Lower leg skin (tissue), 4 donors: ENCODE measurements at regions not wholly inside any gene's neighbourhood (a gene's known extent, or its start where the extent isn't known, plus 50 kb on each side); places are given as distances from the start of the nearest gene placed in this dataset.

Experiments
- DNase-seq, 2 donors: peaks; one replicate each; pipeline ENCODE4 v3.0.0-alpha.2; 2019; ENCODE audit warnings: low spot score in 2 of 2
- H3K4me3 ChIP-seq: fragments of 200-600 bp; sonication (generic); 2 replicates; pipeline ENCODE4 v1.5.1; 2017; ENCODE audit warnings: mild to moderate bottlenecking, low read depth; ENCODE audit not compliant: poor library complexity, severe bottlenecking
- CTCF ChIP-seq, 3 donors: fragments of 450-650 bp; IDR thresholded peaks; one replicate each; pipeline ENCODE4 v1.5.1; 2016; ENCODE audit warnings: antibody characterized with exemption in 3 of 3, mild to moderate bottlenecking in 3 of 3, moderate library complexity in 2 of 3
- POLR2A ChIP-seq, 2 donors: fragments of 450-650 bp; IDR thresholded peaks; one replicate each; pipeline ENCODE4 v1.6.1; 2016 to 2017; ENCODE audit warnings: antibody characterized with exemption in 2 of 2, mild to moderate bottlenecking in 1 of 2, moderate library complexity in 1 of 2
- WGBS, 2 donors: methylation state at CpG; one replicate each; pipeline ENCODE4 v1.1.5; 2018; 5-methylcytosine and 5-hydroxymethylcytosine counted together
- intact Hi-C: fragments of 100-400 bp; cut with DNase I; formaldehyde crosslinking; loops from one replicate; pipeline ENCODE4 v1.15.0; 2023; ENCODE audit warnings: low total_unique reads

- intact Hi-C loops = no loop called here
- DNase-seq = no peak
- WGBS, 2 donors = 30 to 33% methylated on average over 10 of the region's 10 CpGs
- no peak for TF ChIP-seq CTCF (IDR thresholded peaks at IDR 0.05)
- no peak for TF ChIP-seq POLR2A (IDR thresholded peaks at IDR 0.05)
- H3K4me3 ChIP-seq = no peak overlapping the region
These were observed 868.8 kb upstream of the TMEM132C start for GRCh38 chr12:127398016-127398710.

GRCh38 chr12:127399451-127399850 lies 867.5 kb upstream of the TMEM132C start:
- DNase-seq = no peak
- no peak for TF ChIP-seq POLR2A (IDR thresholded peaks at IDR 0.05)
- no peak for TF ChIP-seq CTCF (IDR thresholded peaks at IDR 0.05)
- intact Hi-C loops = no loop called here
- WGBS, 2 donors = 56 to 57% methylated on average over 3 of the region's 3 CpGs
- no peak overlapping the region for H3K4me3 ChIP-seq

GRCh38 chr12:127400221-127400620 lies 866.7 kb upstream of the TMEM132C start:
- WGBS, 2 donors = 59 to 68% methylated on average over 5 of the region's 5 CpGs
- DNase-seq = no peak
- TF ChIP-seq CTCF (IDR thresholded peaks at IDR 0.05) = no peak
- intact Hi-C loops = no loop called here
- H3K4me3 ChIP-seq = no peak overlapping the region

GRCh38 chr12:127401005-127401404 lies 866.0 kb upstream of the TMEM132C start:
- no peak for TF ChIP-seq POLR2A (IDR thresholded peaks at IDR 0.05)
- TF ChIP-seq CTCF (IDR thresholded peaks at IDR 0.05) = no peak
- intact Hi-C loops = no loop called here
- WGBS, 2 donors = 44 to 49% methylated on average over 2 of the region's 2 CpGs
- no peak overlapping the region for H3K4me3 ChIP-seq
- no peak for DNase-seq

- intact Hi-C loops = no loop called here
- DNase-seq = no peak
- 61 to 62% methylated on average over 5 of the region's 5 CpGs for WGBS, 2 donors
These were observed 865.4 kb upstream of the TMEM132C start for GRCh38 chr12:127401536-127401935.

More at GRCh38 chr12:127401536-127401935, 865.4 kb upstream of the TMEM132C start:
- H3K4me3 ChIP-seq = no peak overlapping the region
- TF ChIP-seq POLR2A (IDR thresholded peaks at IDR 0.05) (no peak), CTCF (IDR thresholded peaks at IDR 0.05) (no peak)
